ENCODE measurements at regions not wholly inside any gene's neighbourhood (a gene's known extent, or its start where the extent isn't known, plus 50 kb on each side); places are given as distances from the start of the nearest gene placed in this dataset.

- no peak for TF ChIP-seq CTCF (conservative IDR thresholded peaks at IDR 0.05; ENCODE audit: low read depth, low read length)
- TF ChIP-seq BHLHE40 (IDR thresholded peaks at IDR 0.05; ENCODE audit: low read depth, low read length), result no peak
- no peak for TF ChIP-seq MAZ (IDR thresholded peaks at IDR 0.05; ENCODE audit: borderline replicate concordance, low read depth, low read length)
- TF ChIP-seq CEBPB (IDR thresholded peaks at IDR 0.05; ENCODE audit: low read depth, low read length), result no peak
- no peak for TF ChIP-seq RAD21 (IDR thresholded peaks at IDR 0.05; ENCODE audit: low read length)
Measured at GRCh38 chr3:146975476-146975875, 370.3 kb upstream of the PLSCR5 start.
